ENCODE measurements at regions not wholly inside any gene's neighbourhood (a gene's known extent, or its start where the extent isn't known, plus 50 kb on each side); places are given as distances from the start of the nearest gene placed in this dataset.

DNA sequence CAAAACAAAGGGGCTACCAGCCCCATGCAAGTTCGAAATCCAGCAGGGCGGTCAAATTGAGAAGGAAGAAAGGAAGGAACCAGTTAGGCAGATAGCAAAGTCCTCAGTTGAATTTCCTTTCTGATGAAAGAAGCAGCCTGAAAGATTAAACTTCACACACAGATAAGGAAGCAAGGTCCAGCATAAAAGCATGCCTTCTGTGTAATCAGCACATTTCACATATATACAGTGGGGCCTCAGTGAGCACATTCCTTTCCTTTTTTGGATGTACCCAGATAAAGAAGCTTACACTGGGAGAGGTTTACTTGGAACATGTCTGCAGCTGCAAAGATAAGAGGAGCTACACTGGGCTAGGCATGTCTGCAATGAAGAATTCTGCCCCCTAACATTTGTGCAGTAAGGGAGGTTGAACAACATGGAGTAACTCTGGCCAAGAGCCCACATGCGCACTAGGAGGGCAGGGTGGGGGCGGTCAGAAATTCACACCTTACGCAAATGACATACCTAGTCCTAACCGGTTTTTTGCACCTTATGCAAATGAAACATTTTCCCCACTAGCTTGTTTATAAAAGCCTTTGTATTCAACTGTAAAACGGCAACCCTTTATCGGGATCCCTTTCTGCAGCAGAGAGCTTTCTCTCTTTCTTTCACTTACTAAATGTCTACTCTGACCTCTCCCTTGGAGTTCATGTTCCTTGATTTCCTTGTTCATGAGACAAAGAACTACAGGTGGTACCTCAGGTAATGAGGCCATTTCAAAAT, 149.7 kb upstream of the FBXL17 start:
- TF ChIP-seq, protein P1, sequence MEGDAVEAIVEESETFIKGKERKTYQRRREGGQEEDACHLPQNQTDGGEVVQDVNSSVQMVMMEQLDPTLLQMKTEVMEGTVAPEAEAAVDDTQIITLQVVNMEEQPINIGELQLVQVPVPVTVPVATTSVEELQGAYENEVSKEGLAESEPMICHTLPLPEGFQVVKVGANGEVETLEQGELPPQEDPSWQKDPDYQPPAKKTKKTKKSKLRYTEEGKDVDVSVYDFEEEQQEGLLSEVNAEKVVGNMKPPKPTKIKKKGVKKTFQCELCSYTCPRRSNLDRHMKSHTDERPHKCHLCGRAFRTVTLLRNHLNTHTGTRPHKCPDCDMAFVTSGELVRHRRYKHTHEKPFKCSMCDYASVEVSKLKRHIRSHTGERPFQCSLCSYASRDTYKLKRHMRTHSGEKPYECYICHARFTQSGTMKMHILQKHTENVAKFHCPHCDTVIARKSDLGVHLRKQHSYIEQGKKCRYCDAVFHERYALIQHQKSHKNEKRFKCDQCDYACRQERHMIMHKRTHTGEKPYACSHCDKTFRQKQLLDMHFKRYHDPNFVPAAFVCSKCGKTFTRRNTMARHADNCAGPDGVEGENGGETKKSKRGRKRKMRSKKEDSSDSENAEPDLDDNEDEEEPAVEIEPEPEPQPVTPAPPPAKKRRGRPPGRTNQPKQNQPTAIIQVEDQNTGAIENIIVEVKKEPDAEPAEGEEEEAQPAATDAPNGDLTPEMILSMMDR (IDR thresholded peaks at IDR 0.05): no peak
- no peak for TF ChIP-seq POLR2A (IDR thresholded peaks at IDR 0.05)
